ENCODE measurements at regions not wholly inside any gene's neighbourhood (a gene's known extent, or its start where the extent isn't known, plus 50 kb on each side); places are given as distances from the start of the nearest gene placed in this dataset.

DNA sequence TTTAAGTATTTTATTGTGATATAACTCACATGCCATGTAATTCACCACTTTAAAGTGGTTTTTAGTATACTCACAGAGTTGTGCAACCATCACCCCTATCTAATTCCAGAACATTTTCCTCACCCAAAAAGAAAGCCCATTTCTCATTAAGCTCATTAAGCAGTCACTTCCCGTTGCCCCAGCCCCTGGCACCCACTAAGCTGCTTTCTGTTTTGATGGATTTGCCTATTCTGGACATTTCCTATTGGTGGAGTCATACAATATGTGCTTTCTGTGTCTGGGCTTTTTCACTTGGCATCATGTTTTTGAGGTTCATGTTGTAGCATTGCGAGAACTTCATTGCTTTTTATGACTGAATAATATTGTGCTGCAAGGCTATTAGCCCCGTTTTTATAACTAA is 66.0 kb downstream of the ARL6IP4 start:
- H3K36me3 ChIP-seq: no peaks in the 10 kb centered on the region
- H3K27ac ChIP-seq: no peak overlapping the region
- no peak for DNase-seq (ENCODE audit: low spot score in 2 of 2)
- no peaks in the 10 kb centered on the region for H3K9me3 ChIP-seq
- no peak overlapping the region for H3K4me3 ChIP-seq
- no peaks in the 10 kb centered on the region for H3K27me3 ChIP-seq
- peaks cover 21% of the 10 kb centered on the region for H3K4me1 ChIP-seq
- TF ChIP-seq EP300 (IDR thresholded peaks at IDR 0.05) (no peak), POLR2AphosphoS5 (IDR thresholded peaks at IDR 0.05) (no peak), POLR2A (IDR thresholded peaks at IDR 0.05) (no peak)
- TF ChIP-seq, protein P1, sequence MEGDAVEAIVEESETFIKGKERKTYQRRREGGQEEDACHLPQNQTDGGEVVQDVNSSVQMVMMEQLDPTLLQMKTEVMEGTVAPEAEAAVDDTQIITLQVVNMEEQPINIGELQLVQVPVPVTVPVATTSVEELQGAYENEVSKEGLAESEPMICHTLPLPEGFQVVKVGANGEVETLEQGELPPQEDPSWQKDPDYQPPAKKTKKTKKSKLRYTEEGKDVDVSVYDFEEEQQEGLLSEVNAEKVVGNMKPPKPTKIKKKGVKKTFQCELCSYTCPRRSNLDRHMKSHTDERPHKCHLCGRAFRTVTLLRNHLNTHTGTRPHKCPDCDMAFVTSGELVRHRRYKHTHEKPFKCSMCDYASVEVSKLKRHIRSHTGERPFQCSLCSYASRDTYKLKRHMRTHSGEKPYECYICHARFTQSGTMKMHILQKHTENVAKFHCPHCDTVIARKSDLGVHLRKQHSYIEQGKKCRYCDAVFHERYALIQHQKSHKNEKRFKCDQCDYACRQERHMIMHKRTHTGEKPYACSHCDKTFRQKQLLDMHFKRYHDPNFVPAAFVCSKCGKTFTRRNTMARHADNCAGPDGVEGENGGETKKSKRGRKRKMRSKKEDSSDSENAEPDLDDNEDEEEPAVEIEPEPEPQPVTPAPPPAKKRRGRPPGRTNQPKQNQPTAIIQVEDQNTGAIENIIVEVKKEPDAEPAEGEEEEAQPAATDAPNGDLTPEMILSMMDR (IDR thresholded peaks at IDR 0.05): no peak
- 71% methylated on average over 3 of the region's 3 CpGs for WGBS

DNA sequence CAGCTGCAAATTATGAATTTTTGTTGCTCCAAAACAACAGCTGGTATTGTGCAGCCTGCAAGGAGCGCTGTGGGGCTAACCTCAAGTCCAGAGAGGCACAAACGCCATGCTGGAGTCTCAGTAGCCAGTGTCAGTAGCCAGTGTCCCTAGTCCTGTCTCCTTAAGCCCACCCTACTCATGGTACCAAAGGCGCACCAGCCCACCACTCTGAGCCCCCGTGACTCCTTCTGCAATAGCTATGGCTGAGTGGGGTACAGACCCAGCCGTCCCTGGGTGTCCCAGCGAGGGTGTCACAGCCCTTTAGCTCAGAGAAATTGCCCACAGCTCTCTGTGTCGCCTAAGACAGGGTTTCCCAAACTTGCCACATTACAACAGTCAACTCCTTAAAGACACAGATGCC is 65.2 kb downstream of the ARL6IP4 start:
- no peaks in the 10 kb centered on the region for H3K36me3 ChIP-seq
- no peak for DNase-seq (ENCODE audit: low spot score in 2 of 2)
- H3K4me1 ChIP-seq: peaks cover 18% of the 10 kb centered on the region
- no peak overlapping the region for H3K4me3 ChIP-seq
- TF ChIP-seq POLR2AphosphoS5 (IDR thresholded peaks at IDR 0.05): no peak
- H3K27ac ChIP-seq: no peak overlapping the region
- no peaks in the 10 kb centered on the region for H3K9me3 ChIP-seq
- no peaks in the 10 kb centered on the region for H3K27me3 ChIP-seq
- 83% methylated on average over 6 of the region's 7 CpGs for WGBS

DNA sequence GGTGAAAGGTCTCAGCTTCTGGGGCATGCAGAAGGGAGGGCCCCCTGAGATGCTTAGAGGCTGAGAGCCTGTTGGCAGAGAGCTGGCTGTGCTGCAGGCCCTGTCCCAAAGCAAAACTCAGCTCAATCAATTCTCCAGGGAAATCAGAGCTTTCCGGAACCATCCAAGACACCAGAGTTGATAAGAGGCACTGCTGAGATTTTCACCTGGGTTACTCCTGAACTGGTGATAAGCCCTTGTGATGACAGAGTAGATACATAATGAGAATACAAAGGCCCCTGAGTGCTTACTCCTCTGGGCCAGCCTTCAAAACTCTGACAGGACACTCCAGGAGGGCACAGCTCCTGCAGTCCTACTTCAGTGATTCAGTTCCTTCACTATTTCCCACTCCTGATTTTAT is 63.9 kb downstream of the ARL6IP4 start:
- TF ChIP-seq POLR2AphosphoS5 (IDR thresholded peaks at IDR 0.05): no peak
- TF ChIP-seq EP300 (IDR thresholded peaks at IDR 0.05): no peak
- TF ChIP-seq POLR2A (IDR thresholded peaks at IDR 0.05): no peak
- TF ChIP-seq, protein P1 (IDR thresholded peaks at IDR 0.05): no peak
- Histone ChIP-seq H3K36me3 (no peaks in the 10 kb centered on the region), H3K4me1 (peaks cover 6% of the 10 kb centered on the region), H3K9me3 (no peaks in the 10 kb centered on the region), H3K27ac (no peak overlapping the region), H3K4me3 (no peak overlapping the region), H3K27me3 (no peaks in the 10 kb centered on the region)
- WGBS: 91% methylated on average over 1 of the region's 1 CpG
- DNase-seq (ENCODE audit: low spot score in 2 of 2): no peak

DNA sequence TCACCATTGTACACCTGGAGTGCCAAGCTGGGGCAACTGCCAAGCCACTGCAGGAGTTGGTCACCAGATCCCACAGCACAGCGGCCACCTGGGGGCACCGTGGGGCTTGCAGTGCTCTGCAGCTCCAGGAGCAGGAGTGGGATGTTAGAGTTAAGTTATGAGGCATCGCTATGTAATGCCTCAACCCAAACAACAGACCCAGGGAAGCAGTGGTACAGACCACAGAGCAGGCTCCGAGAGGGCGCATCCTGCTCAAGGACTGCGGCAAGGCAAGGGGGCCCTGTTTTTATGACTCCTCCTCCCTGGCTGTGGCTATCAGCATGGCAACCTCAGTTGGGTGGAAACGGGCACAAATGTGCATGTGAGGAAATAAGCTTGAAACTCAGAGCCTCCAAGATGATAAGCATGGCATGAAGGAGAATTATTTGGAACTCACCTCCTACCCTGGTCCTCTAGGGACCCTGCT is 63.1 kb downstream of the ARL6IP4 start:
- no peak for TF ChIP-seq POLR2AphosphoS5 (IDR thresholded peaks at IDR 0.05)
- TF ChIP-seq POLR2A (IDR thresholded peaks at IDR 0.05): no peak
- no peak for TF ChIP-seq EP300 (IDR thresholded peaks at IDR 0.05)
- TF ChIP-seq, protein P1 (IDR thresholded peaks at IDR 0.05): peak; percentile 41 to 54
- Histone ChIP-seq H3K36me3 (no peaks in the 10 kb centered on the region), H3K4me1 (peaks cover 6% of the 10 kb centered on the region), H3K9me3 (no peaks in the 10 kb centered on the region), H3K4me3 (no peak overlapping the region), H3K27me3 (no peaks in the 10 kb centered on the region), H3K27ac (no peak overlapping the region)
- WGBS: 25% methylated on average over 7 of the region's 7 CpGs
- DNase-seq (ENCODE audit: low spot score in 2 of 2): no peak

DNA sequence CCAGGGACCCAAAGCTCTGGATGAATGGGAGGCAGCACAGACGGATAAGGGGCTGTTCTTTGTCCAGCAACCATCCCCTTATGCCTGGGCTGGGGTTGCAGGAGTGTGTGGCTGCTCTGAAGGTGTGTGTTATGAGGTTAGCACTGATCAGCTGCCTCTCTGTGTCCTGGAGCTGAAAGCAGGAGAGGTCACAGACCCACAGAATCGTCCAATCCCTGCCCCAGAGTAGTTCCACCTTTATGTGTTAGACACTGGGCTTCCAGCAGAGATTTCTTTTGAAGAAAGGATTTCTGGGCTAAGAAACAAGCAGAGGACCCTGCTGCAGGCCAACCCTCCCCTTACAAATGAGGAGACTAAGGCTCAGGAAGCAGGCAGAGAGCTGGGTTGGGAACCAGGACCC is 62.4 kb downstream of the ARL6IP4 start:
- no peak overlapping the region for H3K27ac ChIP-seq
- no peaks in the 10 kb centered on the region for H3K27me3 ChIP-seq
- no peak overlapping the region for H3K4me3 ChIP-seq
- no peak for DNase-seq (ENCODE audit: low spot score in 2 of 2)
- TF ChIP-seq POLR2A (IDR thresholded peaks at IDR 0.05) (no peak), EP300 (IDR thresholded peaks at IDR 0.05) (no peak), POLR2AphosphoS5 (IDR thresholded peaks at IDR 0.05) (no peak)
- TF ChIP-seq, protein P1 (IDR thresholded peaks at IDR 0.05): no peak
- no peaks in the 10 kb centered on the region for H3K36me3 ChIP-seq
- H3K9me3 ChIP-seq: no peaks in the 10 kb centered on the region
- H3K4me1 ChIP-seq: peaks cover 6% of the 10 kb centered on the region
- WGBS: 91% methylated on average over 2 of the region's 2 CpGs
